Astrocyte of the cerebellum (primary cell): ENCODE measurements at regions not wholly inside any gene's neighbourhood (a gene's known extent, or its start where the extent isn't known, plus 50 kb on each side); places are given as distances from the start of the nearest gene placed in this dataset.

Experiments
- DNase-seq: peaks from one replicate; pipeline ENCODE4 v3.0.0-alpha.2; 2011; ENCODE audit warnings: low read depth
- H3K4me3 ChIP-seq: 2 replicates; pipeline ENCODE4 v1.5.1; 2011; ENCODE audit warnings: mild to moderate bottlenecking, low read depth, low read length, moderate library complexity
- CTCF ChIP-seq: IDR thresholded peaks from 2 replicates; pipeline ENCODE4 v1.5.1; 2012; ENCODE audit warnings: low read length, low read depth, moderate library complexity, mild to moderate bottlenecking; ENCODE audit errors: missing control alignments
- in situ Hi-C: cut with HindIII; loops from 2 replicates; pipeline ENCODE4 v1.10.0; 2017; ENCODE audit warnings: low sequenced_read_pairs

GRCh38 chr16:8155275-8155674 is 435.0 kb downstream of the TMEM114 start:
- no peak overlapping the region for H3K4me3 ChIP-seq
- in situ Hi-C loops, result no loop called here
- DNase-seq, result no peak
- TF ChIP-seq CTCF, result no peak

- in situ Hi-C loops, result no loop called here
- no peak for DNase-seq
- H3K4me3 ChIP-seq, result no peak overlapping the region
- TF ChIP-seq CTCF, result no peak
Observed at GRCh38 chr16:8146256-8147012, 443.9 kb downstream of the TMEM114 start.

- in situ Hi-C loops, result no loop called here
- H3K4me3 ChIP-seq, result no peak overlapping the region
- no peak for DNase-seq
- TF ChIP-seq CTCF, result no peak
Observed at GRCh38 chr16:8138666-8139065, 451.6 kb downstream of the TMEM114 start.

DNA sequence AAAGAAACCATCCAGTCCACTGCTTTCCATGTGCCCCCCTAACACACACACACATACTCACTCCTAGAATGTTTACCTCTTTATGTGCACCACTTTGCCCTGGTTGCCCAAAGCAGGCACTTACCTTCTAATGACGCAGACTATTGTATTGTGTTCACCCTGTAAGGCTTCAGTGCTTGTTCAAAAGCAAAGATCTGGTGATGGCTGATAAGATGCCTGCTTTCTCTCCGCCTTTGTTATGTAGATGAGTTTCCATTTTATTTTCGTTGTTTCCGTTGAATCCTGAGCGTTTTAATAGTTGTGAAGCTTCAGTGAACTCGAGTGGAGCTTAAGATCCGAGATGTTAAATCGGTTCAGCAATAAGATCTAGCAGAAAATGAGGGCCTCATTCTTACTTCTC is 452.7 kb downstream of the TMEM114 start:
- in situ Hi-C loops, result no loop called here
- TF ChIP-seq CTCF, result no peak
- H3K4me3 ChIP-seq, result no peak overlapping the region
- no peak for DNase-seq

DNA sequence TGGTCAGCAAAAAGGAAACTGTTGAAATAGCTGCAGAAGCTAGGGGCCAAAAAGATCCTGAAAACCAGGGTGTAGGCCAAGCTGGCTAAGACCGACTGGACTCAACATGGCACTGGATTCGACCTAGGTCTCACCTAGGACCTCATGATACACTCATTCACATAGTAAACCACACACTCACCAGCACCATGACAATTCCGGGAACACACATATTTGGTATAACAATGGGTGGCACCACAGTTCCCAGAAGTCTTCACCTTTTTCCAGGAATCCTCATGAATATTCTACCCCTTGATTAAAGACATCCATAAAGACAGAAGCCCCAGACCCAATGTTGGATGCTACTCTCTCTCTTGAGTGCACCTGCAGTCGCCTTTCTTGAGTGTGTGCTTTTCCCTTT is 460.1 kb downstream of the TMEM114 start:
- no peak overlapping the region for H3K4me3 ChIP-seq
- no peak for TF ChIP-seq CTCF
- in situ Hi-C loops, result no loop called here
- no peak for DNase-seq

- TF ChIP-seq CTCF, result no peak
- no peak for DNase-seq
- in situ Hi-C loops, result no loop called here
- H3K4me3 ChIP-seq, result no peak overlapping the region
Observed at GRCh38 chr16:8127070-8127469, 463.2 kb downstream of the TMEM114 start.
